ENCODE measurements at regions not wholly inside any gene's neighbourhood (a gene's known extent, or its start where the extent isn't known, plus 50 kb on each side); places are given as distances from the start of the nearest gene placed in this dataset.

DNA sequence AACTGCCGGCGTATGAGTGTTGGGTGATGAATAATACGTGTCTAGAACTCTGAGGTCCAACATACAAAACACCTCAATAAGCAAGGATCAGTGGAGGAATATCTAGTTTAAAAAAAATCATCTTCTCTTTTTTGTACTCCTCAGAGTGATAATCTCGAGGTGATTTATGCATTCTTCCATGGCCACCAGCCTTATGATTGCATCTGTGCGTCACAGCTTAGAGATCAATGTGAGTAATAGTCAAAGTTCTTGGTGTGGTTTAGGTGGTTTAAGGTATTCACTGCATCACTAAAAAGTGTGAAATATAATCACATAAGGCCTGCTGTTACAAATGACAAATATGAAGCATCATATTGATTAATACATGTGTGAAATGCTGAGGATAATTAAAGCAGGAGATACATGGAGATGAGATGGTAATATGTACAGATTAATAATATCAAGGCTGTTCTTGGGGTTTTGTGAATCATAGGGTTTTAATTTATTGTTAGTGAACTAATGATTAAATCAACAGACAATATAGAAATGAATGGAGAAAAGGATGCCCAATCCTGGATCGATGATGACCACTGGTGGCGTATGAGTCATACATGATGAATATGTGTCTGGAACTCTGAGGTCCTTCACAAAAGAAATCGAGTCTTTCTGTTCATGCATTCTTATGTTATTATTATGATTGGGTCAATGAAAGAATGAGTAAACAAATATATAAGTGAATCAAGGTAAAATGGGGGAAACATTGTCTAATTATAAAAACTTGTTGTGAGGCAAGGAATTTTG lies 68.8 kb upstream of the RTL1 start:
- TF ChIP-seq, protein P1, sequence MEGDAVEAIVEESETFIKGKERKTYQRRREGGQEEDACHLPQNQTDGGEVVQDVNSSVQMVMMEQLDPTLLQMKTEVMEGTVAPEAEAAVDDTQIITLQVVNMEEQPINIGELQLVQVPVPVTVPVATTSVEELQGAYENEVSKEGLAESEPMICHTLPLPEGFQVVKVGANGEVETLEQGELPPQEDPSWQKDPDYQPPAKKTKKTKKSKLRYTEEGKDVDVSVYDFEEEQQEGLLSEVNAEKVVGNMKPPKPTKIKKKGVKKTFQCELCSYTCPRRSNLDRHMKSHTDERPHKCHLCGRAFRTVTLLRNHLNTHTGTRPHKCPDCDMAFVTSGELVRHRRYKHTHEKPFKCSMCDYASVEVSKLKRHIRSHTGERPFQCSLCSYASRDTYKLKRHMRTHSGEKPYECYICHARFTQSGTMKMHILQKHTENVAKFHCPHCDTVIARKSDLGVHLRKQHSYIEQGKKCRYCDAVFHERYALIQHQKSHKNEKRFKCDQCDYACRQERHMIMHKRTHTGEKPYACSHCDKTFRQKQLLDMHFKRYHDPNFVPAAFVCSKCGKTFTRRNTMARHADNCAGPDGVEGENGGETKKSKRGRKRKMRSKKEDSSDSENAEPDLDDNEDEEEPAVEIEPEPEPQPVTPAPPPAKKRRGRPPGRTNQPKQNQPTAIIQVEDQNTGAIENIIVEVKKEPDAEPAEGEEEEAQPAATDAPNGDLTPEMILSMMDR (IDR thresholded peaks at IDR 0.05), result no peak
- TF ChIP-seq POLR2A (IDR thresholded peaks at IDR 0.05), result no peak
